ENCODE measurements at regions not wholly inside any gene's neighbourhood (a gene's known extent, or its start where the extent isn't known, plus 50 kb on each side); places are given as distances from the start of the nearest gene placed in this dataset.

DNA sequence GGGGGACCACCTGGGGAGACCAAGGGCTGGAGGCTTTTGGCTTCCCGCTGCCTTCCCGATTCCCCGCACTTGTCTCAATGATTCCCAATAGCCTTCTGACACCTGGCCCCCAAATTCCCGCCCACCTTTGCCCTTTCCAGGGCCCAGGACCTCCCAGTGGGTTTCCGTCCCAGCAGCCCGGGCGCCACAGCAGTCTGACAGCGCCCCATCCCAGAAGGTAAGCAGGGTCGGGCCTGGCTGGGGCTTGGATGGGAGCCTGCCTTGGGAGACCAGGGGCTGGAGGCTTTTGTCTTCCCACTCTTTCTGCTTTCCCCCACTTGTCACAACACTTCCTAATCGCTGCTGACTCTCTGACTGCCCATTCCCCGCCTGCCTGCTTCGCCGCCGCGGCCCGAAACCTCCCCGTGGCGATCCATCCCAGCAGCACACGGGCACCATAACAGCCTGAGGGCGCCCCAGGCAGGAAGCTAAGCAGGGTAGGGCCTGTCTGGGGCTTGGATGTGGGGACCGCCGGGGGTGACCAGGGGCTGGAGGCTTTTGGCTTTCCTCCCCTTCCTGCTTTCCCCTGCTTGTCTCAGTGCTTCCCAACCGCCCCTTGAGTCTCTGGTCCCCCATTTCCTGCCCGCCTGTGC is 2289.3 kb downstream of the TP53TG3F start:
- TF ChIP-seq, protein P1, sequence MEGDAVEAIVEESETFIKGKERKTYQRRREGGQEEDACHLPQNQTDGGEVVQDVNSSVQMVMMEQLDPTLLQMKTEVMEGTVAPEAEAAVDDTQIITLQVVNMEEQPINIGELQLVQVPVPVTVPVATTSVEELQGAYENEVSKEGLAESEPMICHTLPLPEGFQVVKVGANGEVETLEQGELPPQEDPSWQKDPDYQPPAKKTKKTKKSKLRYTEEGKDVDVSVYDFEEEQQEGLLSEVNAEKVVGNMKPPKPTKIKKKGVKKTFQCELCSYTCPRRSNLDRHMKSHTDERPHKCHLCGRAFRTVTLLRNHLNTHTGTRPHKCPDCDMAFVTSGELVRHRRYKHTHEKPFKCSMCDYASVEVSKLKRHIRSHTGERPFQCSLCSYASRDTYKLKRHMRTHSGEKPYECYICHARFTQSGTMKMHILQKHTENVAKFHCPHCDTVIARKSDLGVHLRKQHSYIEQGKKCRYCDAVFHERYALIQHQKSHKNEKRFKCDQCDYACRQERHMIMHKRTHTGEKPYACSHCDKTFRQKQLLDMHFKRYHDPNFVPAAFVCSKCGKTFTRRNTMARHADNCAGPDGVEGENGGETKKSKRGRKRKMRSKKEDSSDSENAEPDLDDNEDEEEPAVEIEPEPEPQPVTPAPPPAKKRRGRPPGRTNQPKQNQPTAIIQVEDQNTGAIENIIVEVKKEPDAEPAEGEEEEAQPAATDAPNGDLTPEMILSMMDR (IDR thresholded peaks at IDR 0.05), result no peak
- TF ChIP-seq, protein P2, sequence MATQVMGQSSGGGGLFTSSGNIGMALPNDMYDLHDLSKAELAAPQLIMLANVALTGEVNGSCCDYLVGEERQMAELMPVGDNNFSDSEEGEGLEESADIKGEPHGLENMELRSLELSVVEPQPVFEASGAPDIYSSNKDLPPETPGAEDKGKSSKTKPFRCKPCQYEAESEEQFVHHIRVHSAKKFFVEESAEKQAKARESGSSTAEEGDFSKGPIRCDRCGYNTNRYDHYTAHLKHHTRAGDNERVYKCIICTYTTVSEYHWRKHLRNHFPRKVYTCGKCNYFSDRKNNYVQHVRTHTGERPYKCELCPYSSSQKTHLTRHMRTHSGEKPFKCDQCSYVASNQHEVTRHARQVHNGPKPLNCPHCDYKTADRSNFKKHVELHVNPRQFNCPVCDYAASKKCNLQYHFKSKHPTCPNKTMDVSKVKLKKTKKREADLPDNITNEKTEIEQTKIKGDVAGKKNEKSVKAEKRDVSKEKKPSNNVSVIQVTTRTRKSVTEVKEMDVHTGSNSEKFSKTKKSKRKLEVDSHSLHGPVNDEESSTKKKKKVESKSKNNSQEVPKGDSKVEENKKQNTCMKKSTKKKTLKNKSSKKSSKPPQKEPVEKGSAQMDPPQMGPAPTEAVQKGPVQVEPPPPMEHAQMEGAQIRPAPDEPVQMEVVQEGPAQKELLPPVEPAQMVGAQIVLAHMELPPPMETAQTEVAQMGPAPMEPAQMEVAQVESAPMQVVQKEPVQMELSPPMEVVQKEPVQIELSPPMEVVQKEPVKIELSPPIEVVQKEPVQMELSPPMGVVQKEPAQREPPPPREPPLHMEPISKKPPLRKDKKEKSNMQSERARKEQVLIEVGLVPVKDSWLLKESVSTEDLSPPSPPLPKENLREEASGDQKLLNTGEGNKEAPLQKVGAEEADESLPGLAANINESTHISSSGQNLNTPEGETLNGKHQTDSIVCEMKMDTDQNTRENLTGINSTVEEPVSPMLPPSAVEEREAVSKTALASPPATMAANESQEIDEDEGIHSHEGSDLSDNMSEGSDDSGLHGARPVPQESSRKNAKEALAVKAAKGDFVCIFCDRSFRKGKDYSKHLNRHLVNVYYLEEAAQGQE (IDR thresholded peaks at IDR 0.05; ENCODE audit: insufficient read depth in 1 of 2, low read depth in 2 of 2, low read length in 1 of 2), result no peak

Measured in Panc1 (cell line).